GM18517 (cell line): ENCODE measurements at regions not wholly inside any gene's neighbourhood (a gene's known extent, or its start where the extent isn't known, plus 50 kb on each side); places are given as distances from the start of the nearest gene placed in this dataset.
"Not testable (repeated sequence)": the region's sequence is repeated elsewhere in the genome, so short reads cannot be mapped to it uniquely, and the experiment has no call there.

Source experiments
- ATAC-seq: cut with Tn5 transposase; IDR thresholded peaks from one replicate; pipeline ENCODE4 v1.9.1; 2021; ENCODE audit warnings: mild to moderate bottlenecking, moderate library complexity; ENCODE audit not compliant: unreplicated experiment

DNA sequence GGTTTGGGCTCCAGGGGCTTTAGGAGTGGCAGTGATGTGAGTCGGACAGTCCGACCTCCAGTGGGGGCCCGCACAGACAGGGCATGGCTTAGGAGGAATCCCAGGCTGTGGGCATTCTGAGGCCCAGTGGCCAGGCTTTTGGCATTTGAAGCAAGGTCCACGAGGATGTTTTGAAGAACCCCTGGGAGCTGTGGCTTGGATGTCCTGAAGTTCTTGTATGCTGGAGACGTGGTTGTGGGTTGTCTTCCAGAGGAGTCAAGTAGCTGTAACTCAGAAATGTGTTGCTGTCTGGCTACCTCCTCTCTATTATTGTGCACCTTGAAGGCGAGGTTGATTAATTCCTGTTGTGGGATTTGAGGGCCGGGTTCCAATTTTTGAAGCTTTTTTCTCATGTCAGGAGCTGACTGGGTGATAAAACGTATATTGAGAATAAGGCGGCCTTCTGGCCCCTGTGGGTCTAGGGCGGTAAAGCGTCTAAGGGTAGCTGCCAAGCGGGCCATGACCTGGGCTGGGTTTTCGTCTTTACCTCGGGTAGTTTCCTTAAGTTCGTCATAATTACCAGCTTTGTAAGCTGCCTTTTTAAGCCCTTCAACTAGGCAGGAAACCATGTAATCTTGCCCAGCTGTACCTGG lies 67.3 kb upstream of the EZR start:
- not testable (repeated sequence) for ATAC-seq

DNA sequence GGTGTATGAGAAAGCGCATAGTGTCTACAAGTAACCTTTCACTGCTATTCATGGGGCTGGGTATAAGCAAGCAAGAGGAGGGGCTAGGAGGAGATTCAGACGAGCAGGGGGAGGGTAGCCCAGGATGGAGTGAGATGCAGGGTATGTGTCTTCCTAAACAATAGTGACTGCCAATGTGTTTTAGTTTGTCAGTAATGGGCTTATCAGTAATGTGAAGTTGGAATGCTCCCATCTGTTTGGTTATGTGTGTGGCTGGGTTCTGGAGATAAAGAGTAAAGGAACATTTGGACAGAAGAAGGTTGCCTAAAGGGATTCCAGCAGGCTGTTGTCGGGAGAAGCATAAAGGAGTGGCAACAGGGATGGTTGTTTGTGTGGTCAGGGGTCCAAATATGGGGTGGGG lies 62.7 kb upstream of the EZR start:
- not testable (repeated sequence) for ATAC-seq

DNA sequence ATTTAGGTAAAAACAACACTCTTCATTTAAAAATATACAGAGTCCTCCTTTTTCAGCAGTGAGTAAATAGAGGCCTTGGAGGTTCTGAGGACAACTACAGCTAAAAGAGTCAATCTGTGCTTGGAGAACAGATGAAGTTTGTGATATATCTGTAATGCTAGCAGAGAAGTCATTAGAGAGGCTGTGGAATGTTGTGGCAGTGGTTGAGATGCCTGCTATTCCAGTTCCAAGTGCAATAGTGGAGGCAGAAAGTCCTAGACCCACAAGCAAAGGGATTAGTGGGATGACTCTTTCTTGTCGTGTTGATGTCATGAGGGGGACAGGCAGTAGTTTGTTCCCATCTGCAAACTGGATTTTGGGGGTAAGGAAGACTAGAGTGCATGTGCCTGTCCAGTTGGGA lies 62.1 kb upstream of the EZR start:
- ATAC-seq, result not testable (repeated sequence)

DNA sequence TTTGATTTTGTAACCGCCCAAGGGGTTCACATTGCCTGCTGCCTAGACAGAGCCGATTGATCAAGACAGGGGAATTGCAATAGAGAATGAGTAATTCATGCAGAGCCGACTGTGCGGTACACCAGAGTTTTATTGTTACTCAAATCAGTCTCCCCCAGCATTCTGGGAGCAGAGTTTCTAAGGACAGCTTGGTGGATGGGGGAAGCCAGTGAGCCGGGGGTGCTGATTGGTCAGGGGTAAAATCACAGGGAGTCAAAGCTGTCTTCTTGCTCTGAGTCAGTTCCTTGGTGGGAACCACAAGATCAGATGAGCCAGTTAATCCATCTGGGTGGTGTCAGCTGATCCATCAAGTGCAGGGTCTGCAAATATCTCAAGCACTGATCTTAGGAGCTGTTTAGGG lies 60.0 kb upstream of the EZR start:
- no peak for ATAC-seq

DNA sequence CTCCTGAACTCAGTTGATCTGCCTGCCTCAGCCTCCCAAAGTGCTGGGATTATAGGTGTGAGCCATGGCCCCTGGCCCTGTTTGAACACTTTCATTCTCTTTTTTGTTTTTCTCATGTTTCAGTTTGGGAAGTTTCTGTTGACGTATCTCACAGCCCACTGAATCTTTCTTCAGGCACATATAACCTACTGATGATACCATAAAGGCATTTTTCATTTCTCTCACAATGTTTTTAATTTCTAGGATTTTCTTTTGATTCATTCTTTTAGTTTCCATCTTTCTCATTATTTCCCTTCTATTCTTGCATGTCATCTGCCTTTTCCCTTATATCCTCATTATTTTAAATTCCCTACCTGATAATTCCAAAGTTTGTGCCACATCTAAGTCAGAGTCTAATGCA lies 58.5 kb upstream of the EZR start:
- no peak for ATAC-seq

DNA sequence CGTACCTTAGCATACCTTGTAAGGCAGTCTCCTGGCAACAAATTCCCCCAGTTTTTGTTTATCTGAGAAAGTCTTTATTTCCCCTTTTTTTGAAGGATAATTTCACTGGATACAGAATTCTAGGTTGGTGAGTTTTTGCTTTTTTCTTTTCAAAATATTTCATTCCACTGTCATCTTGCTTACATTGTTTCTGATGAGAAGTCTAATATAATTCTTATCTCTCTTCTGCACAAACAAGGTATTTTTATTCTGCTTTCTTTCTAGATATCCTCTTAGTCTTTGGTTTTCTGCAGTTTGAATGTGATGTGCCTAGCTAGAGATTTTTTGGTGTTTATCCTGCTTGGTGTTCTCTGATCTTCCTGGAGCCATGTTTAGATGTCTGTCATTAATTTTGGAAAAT lies 57.7 kb upstream of the EZR start:
- no peak for ATAC-seq

DNA sequence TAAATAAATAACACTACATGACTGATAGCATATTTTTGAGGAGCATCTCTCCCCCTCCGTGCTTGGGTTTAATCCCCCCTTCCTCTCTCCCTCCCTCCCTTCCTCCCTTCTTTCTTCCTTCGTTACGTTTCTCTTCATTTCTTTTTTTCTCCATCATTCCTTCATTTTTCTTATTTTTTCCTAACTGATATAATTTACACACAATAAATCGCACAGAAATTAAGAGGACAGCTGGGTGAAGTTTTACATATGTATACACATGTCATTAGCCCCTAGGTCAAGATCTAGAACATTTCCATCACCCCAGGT lies 51.4 kb upstream of the EZR start:
- no peak for ATAC-seq

DNA sequence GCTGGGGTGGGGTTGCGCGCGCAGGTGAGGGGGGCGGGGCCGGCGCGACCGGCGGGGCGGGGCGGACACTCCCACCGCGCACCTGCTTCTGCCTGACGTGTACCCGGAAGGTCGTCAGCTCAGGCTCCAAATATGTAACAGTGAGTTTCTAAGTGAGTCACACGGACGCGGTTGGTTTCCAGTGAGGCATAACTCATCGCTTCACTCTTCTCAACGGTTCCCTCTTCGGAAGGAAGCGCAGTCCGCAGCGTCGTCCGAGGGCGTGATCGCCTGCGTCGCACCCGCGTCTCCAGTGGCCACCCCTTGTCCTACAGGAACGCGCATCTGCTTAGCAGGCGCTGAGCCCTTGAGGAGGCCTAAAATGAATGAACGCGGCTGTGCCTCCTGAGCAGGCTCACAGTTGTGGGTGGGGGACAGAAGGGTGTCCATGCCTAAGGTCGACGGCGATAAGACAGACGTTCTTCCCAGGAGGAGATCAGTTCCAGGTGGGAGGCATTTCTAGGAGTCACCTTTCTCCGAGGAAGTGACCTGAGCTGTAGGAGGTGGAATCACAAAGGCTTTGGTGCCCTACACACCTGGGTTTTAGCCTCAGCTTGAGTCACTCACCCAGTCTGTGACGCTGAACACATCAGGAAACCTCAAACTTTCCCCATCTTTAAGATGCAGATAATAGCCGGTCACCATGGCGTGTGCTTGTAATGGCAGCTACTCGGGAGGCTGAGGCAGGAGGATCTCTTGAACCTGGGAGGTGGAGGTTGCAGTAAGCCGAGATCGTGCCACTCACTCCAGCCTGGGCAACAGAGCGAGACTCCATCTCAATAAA lies 50.9 kb upstream of the EZR start:
- peak; percentile 97 for ATAC-seq

DNA sequence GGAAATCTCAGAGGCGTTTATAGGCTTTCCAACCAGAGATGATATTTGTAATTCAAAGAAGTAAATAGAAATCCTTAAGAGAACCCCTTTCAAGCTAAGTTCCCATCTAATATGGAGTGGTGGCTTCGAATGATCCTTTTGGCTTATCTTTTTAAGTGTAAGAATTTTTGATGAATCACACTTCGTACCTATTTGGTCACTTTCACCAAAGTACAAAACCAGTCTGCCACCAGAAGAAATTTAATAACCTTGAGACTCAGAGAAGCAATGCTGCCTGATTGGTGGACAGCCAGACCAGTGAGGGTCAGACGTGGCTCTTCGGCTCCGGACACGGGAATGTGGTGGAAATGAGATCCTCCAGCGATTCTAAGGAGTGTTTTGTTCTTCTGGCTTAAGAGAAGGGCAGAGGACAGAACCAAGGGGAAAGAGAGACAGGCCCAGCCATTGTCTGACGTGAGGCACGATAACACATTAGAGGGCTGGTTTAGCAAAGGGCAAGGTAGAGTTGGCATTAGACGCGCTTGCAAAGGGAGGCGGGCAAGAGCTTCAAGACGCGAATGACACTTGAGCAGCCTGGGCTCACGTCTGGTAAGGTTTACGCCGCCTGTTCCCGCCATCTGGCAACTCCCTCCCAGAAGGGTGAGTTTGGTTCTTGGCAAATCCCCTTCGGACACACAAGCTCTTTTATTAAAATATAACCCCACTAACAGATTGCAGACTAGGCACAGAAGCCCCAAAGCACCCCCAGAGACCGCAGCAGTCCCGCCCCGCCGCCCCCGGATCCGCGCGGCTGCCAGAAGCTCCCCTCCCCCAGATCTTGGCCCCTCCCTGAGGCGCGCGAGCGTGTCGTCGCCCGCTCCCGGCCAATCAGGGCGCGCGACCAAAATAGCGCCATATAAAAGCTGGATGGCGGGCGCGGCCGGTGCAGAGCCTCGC lies 50.0 kb upstream of the EZR start:
- no peak for ATAC-seq
